Kidney capillary endothelial cell (primary cell): ENCODE measurements at regions not wholly inside any gene's neighbourhood (a gene's known extent, or its start where the extent isn't known, plus 50 kb on each side); places are given as distances from the start of the nearest gene placed in this dataset.

Experiments used
- DNase-seq: peaks from one replicate; pipeline ENCODE4 v3.0.0-alpha.2; 2018; ENCODE audit warnings: low spot score

DNA sequence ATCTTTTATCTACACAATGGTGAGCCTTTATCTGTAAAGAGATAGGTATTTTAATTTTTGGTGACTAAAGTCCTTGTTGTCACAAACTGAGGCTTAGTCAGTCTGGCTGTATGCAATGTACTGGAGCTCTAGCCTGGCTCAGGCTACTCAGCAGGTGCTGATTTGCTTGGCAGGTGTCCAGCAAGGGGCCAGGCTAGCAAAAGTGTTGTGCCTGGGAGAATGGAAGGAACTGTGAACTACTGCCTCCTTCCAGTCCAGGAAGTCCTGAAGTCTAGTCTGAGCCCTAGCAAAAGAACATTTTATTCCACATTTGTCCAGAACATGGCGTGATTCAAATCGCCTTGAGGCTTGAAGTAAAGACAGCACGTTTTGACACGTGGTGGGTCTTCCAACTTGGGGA, 260.5 kb downstream of the CCDC85A start:
- DNase-seq: no peak

- no peak for DNase-seq
Observed at GRCh38 chr2:56448403-56449001, 264.7 kb downstream of the CCDC85A start.

- no peak for DNase-seq
Observed at GRCh38 chr2:56449002-56449431, 265.2 kb downstream of the CCDC85A start.

DNA sequence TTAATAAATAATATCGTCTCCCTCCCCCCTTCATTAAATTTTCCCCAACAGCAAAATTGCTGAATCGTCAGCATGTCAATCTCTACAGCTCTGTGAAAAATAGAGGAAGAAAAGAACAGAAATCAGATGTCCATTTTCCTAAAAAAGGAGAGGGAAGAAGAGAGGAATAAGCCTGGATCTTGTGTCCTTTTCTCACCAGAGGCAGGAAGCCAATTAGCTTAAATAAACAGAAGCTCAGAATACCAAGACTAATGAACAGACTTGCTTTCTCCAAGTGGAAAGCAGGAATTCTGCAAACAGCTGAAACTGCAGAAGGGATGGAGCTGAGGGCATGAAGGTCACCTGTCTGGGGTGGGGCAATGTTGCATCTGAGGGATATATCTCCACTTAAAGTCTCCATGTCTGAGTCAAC, 265.7 kb downstream of the CCDC85A start:
- DNase-seq: no peak

GRCh38 chr2:56450047-56450446, 266.3 kb downstream of the CCDC85A start:
- DNase-seq: no peak

DNA sequence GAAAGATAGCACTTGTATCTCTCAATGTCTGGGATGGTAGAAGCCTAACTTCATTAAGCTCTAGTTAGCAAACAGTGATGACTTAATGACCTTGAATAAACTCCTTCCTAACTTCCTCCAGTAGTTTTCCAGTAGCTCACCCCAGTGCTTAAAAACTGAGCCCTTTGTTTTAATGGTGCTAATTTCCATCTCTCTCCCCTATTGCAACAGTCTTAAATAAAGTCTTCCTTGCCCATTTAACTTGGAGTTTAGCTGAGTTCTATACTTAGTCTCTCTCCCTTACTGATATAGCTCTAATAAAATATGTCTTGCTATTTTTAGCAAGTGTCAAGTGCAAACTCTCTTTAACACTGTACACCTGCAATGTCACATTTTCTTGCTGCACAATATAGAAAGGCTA, 267.0 kb downstream of the CCDC85A start:
- no peak for DNase-seq

- no peak for DNase-seq
Observed at GRCh38 chr2:56455642-56456041, 271.9 kb downstream of the CCDC85A start.

DNA sequence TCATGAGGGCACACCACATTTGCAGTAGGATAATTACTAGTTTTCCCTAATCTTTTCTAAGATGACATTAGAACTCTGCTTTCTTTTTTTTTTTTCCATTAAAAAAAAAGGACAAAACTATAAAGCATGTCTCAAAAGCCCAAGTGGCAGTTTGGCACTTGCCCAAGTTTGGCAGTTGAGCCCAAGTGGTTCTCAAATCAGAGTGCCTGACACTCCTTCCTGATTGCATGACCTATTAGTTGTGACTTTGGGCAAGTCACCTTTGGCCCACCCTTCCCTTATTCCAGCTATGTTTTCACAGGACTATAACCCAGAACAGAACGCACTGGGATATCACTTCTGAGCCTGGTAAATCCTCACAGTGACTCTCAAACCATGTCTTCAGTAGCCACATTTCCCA, 273.0 kb downstream of the CCDC85A start:
- DNase-seq: no peak

- DNase-seq: no peak
Observed at GRCh38 chr2:56460508-56460907, 276.7 kb downstream of the CCDC85A start.

DNA sequence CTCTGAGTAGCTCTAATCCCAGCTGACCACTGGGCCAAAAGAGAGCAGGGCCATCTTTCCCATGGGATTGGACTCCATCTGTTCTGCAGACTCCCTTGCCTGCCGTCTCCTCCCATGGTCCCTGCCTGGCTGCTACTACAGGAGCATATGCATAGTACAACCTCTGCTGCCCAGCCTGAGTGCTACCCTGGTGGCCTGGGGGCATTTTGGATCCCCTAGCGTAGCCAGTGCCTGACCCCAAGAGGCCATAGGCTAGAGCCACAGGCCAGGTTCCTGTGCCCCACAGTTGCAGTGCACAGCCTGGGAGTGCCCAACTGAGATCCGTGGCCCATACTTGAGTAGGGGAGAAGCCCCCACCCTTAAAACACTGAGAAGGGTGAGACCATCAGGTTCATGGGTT, 280.3 kb downstream of the CCDC85A start:
- no peak for DNase-seq

DNA sequence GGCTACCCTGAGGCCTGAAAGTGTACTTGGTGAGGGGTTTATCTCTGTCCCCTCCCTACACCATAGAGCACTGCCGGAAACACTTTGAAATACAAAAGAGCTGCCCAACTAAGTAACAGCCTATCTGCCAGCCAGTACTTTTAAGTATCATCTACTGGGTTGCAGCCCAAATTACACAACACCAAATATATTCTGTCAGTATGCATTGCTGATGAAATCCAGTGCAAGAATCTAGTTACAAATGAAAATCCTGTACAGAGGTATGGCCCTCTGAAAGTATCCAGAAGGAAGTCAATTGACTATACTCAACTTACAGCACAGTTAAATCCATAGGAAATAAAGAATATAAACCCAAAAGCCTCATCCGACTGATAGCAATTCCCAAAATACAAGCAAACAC, 280.8 kb downstream of the CCDC85A start:
- DNase-seq: no peak

- no peak for DNase-seq
Observed at GRCh38 chr2:56465491-56465890, 281.7 kb downstream of the CCDC85A start.

DNA sequence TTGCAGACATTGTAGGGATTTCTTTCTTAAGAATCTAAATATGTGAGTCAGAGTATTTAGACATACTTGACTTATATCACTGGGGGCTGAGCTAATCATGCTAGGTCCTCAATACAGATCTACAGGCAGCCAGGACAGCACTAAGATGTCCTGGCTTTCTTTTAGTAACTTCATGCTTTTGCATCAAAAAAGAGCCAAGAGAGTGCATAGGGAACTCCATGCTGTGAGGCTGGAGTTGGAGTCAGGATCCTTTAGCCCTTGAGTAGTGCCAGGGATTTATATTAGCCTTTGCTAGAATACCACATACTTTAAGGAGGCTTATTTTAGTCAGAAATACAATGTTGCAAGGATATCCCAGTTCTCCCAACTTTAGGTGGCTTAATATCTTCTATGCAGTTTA, 289.7 kb downstream of the CCDC85A start:
- no peak for DNase-seq

GRCh38 chr2:56474412-56475158, 290.8 kb downstream of the CCDC85A start:
- no peak for DNase-seq

GRCh38 chr2:56475191-56475590, 291.4 kb downstream of the CCDC85A start:
- no peak for DNase-seq

DNA sequence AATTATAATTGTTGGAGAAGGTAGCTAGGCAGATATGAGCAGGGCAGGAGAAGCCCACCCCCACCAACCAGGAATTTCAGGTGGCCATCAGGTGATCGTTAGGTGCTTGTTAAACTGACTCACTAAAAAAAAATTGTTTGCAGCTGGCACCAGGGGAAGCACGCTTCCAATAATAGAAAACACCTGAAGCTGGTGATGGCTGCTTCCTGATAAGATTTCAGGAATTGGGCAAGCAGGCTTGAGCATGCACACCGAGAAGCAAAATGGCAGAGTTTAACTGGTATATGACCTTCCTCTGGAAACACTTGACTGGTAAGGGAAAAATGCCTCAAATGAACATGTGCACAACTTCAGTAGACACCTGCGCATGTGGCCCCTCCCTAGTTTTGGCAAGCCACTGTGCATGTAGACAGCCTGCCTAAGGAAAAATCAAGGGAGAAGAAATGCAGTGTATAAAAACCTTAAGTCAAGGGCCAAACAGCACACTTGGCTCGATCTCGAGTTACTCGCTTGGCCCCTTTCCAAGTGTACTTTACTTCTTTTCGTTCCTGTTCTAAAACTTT, 292.8 kb downstream of the CCDC85A start:
- DNase-seq: no peak

GRCh38 chr2:56478027-56478426, 294.2 kb downstream of the CCDC85A start:
- DNase-seq: no peak

DNA sequence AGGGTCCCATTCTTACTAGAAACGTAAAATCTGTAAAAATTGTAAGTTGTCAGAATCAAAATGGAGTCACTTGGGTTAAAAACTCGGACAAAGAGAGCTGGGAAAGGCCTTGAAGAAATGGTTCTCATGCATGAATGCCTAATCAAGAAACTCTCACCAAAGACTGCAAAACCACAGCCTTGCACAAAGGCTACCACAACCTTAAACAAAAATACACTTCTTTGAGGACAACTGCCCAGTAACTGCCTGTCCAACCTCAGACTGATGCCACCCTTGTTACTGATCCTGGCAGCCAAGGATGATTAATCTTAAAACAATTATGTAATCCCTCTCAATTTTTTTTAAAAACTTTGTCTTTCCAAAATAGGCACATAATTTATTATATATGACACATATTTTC, 299.3 kb downstream of the CCDC85A start:
- DNase-seq: no peak

- DNase-seq: no peak
Observed at GRCh38 chr2:56484906-56485305, 301.1 kb downstream of the CCDC85A start.

DNA sequence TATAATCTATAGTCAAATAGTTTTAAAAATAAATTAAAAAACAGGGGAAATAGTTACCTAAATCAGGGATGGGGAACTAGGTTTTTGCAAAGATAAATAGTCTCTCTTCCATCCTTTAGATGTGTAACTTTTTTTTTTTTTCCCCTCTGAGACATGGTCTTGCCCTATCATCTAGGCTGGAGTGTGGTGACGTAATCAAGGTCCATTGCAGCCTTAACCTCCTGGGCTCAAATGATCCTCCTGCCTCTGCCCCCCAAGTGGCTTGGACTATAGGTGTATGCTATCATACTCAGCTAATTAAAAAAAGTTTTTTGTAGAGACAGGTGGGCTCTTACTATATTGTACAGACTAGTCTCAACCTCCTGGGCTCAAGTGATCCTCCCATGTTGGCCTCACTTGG, 316.5 kb downstream of the CCDC85A start:
- no peak for DNase-seq

DNA sequence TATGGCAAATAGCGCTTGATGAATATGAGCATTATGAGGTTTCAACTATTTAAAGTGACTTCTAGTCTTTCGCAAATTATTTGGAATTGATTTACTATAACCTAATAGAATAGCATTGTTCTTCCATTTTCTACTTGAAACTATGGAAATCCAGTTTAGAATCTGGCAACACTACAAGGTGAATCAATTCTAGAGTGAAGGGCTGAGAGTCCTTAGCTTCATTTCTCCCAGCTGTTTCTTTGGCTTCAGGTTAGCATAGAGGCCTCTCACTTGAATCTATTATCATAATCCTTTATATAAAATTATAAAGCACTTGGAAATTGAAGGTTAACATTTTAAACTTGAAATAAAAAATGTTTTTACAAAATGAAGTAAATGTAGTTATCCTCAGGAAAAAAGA, 318.8 kb downstream of the CCDC85A start:
- no peak for DNase-seq

DNA sequence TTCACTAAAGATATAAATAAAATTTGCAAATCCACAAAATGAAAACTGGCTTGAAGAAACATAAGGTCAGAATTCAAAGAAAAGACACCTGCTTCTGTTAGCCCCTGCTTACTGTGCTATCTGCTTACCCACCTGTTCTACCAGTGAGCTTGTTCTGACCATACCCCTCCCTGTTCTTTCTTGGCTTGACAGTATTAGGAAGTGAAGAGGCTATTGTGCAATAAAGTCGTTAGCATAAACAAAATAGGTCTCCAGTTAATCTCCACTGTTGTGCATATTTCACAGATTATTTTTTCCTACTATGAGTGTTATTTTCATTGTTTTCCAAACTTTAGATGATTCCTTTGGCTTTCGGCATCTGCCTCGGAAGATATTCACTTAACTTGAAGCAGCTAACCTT, 322.1 kb downstream of the CCDC85A start:
- DNase-seq: no peak

DNA sequence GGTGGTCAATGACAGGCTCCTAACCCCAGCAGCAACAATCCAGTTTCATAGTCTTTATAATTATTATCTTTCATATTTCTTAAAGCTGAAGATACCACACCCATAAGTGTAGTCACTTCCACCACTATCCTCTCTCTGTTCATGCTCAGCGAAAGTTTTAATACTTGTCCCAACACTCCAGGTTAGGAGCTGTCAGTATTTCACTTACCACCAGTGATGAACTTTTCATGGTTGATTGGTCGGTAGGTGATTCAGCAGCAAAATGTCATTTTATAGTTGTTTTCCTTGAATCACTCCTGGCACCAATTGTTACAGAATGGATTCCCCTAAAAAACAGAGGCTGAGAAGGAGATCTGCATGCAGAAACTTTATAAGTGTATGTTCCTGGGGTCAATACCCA, 324.9 kb downstream of the CCDC85A start:
- DNase-seq: no peak

- no peak for DNase-seq
Observed at GRCh38 chr2:56510610-56511009, 326.8 kb downstream of the CCDC85A start.
